H1 (cell line): ENCODE measurements at regions not wholly inside any gene's neighbourhood (a gene's known extent, or its start where the extent isn't known, plus 50 kb on each side); places are given as distances from the start of the nearest gene placed in this dataset.

Experiments used
- CTCF ChIA-PET: fragments of 300-600 bp; sonication (Branson Sonifier 250); formaldehyde crosslinking; loops from one replicate; lab custom pipeline; 2021; ENCODE audit not compliant: partially characterized antibody; lab: Charles Lee
- POLR2A ChIA-PET: fragments of 300-600 bp; sonication (Branson Sonifier 250); formaldehyde crosslinking; loops from one replicate; lab custom pipeline; 2021; ENCODE audit warnings: inconsistent platforms; ENCODE audit not compliant: partially characterized antibody; lab: Charles Lee
- DNase-seq, 2 experiments: peaks; one replicate each; pipeline versions ENCODE4 v3.0.0 to v3.0.0-alpha.2; 2010 to 2022; ENCODE audit warnings: low spot score in 2 of 2, low read depth in 1 of 2, mixed read lengths in 1 of 2
- FAIRE-seq: peaks from 2 replicates; lab custom pipeline; 2011; peaks lifted over from hg19 to GRCh38; lab: Jason Lieb, UNC
- H2AFZ ChIP-seq: 2 replicates; pipeline ENCODE4 v1.8.1; 2012; ENCODE audit warnings: low read length, inconsistent platforms
- H2AK5ac ChIP-seq: 2 replicates; pipeline ENCODE4 v1.6.1; 2013; ENCODE audit warnings: low read depth, low read length
- H2BK120ac ChIP-seq: replicated peaks from 2 replicates; pipeline ENCODE3; 2013; ENCODE audit warnings: low read depth, low read length, inconsistent platforms
- H2BK12ac ChIP-seq: 2 replicates; pipeline ENCODE4 v1.6.1; 2013; ENCODE audit warnings: low read depth, low read length
- H2BK15ac ChIP-seq: 2 replicates; pipeline ENCODE4 v1.6.1; 2013; ENCODE audit warnings: low read length
- H2BK20ac ChIP-seq: 2 replicates; pipeline ENCODE4 v1.6.1; 2013; ENCODE audit warnings: low read length
- H2BK5ac ChIP-seq: 2 replicates; pipeline ENCODE4 v1.6.1; 2013; ENCODE audit warnings: low read depth, low read length
- H3K14ac ChIP-seq: 2 replicates; pipeline ENCODE4 v1.6.1; 2013; ENCODE audit warnings: inconsistent platforms; ENCODE audit not compliant: insufficient read length
- H3K18ac ChIP-seq: 2 replicates; pipeline ENCODE4 v1.6.1; 2013; ENCODE audit warnings: low read length; ENCODE audit errors: extremely low read depth
- H3K23ac ChIP-seq: 2 replicates; pipeline ENCODE4 v1.6.1; 2013; ENCODE audit warnings: inconsistent platforms; ENCODE audit not compliant: insufficient read length
- H3K23me2 ChIP-seq: 2 replicates; pipeline ENCODE4 v1.6.1; 2013; ENCODE audit warnings: low read depth, low read length
- H3K27ac ChIP-seq: 2 replicates; pipeline ENCODE4 v1.6.1; 2011; ENCODE audit warnings: low read depth, low read length, inconsistent platforms
- H3K27me3 ChIP-seq, 4 experiments: replicated peaks in 1 of 4; 1 replicate in 1 of 4; 2 replicates in 3 of 4; pipeline versions ENCODE4 v1.6.1 to v1.8.1; 2011 to 2013; ENCODE audit warnings: low read length in 3 of 4, mild to moderate bottlenecking in 3 of 4, inconsistent platforms in 2 of 4, mixed read lengths in 2 of 4, moderate library complexity in 1 of 4; ENCODE audit not compliant: control insufficient read depth in 3 of 4, insufficient read depth in 3 of 4; ENCODE audit errors: extremely low read depth in 1 of 4
- H3K36me3 ChIP-seq, 4 experiments: 2 replicates each; pipeline versions ENCODE4 v1.6.1 to v1.8.1; 2011 to 2013; ENCODE audit warnings: mild to moderate bottlenecking in 4 of 4, low read length in 3 of 4, moderate library complexity in 2 of 4, control low read depth in 1 of 4, inconsistent platforms in 1 of 4; ENCODE audit not compliant: insufficient read depth in 4 of 4, control insufficient read depth in 2 of 4
- H3K4ac ChIP-seq: replicated peaks from 2 replicates; pipeline ENCODE3; 2013; ENCODE audit warnings: low read length, low read depth, mixed read lengths, inconsistent platforms; ENCODE audit not compliant: insufficient read length
- H3K4me1 ChIP-seq, 4 experiments: replicated peaks in 1 of 4; 1 replicate in 1 of 4; 2 replicates in 3 of 4; pipeline versions ENCODE4 v1.6.1 to v1.8.1; 2011 to 2013; ENCODE audit warnings: low read length in 3 of 4, inconsistent platforms in 2 of 4, mixed read lengths in 1 of 4; ENCODE audit not compliant: insufficient read depth in 4 of 4, control insufficient read depth in 3 of 4
- H3K4me2 ChIP-seq, 2 experiments: 2 replicates each; pipeline versions ENCODE4 v1.6.1 to v1.8.1; 2011 to 2013; ENCODE audit warnings: low read depth in 2 of 2, low read length in 2 of 2, control low read depth in 1 of 2, inconsistent platforms in 1 of 2, mild to moderate bottlenecking in 1 of 2; ENCODE audit not compliant: insufficient read depth in 1 of 2
- H3K4me3 ChIP-seq, 4 experiments: fragments of 200-600, 300-600 bp in 1 of 4; sonication (generic), shearing (Covaris generic), sonication (Bioruptor Twin) in 1 of 4; 2 replicates each; pipeline versions ENCODE4 v1.5.1 to v1.8.1; 2011 to 2016; ENCODE audit warnings: low read length in 4 of 4, low read depth in 3 of 4, control low read depth in 2 of 4, inconsistent platforms in 2 of 4, mild to moderate bottlenecking in 2 of 4, mixed read lengths in 1 of 4, moderate library complexity in 1 of 4; ENCODE audit not compliant: insufficient read depth in 2 of 4; ENCODE audit errors: extremely low read depth in 1 of 4
- H3K56ac ChIP-seq: replicated peaks from 2 replicates; pipeline ENCODE3; 2013; ENCODE audit warnings: low read depth, mild to moderate bottlenecking, mixed read lengths, low read length, inconsistent platforms; ENCODE audit not compliant: insufficient read length
- H3K79me1 ChIP-seq: 2 replicates; pipeline ENCODE4 v1.6.1; 2013; ENCODE audit warnings: low read depth, low read length, control low read depth
- H3K79me2 ChIP-seq, 2 experiments: 2 replicates each; pipeline versions ENCODE4 v1.6.1 to v1.8.1; 2012 to 2013; ENCODE audit warnings: low read length in 2 of 2, mild to moderate bottlenecking in 2 of 2, inconsistent platforms in 1 of 2; ENCODE audit not compliant: insufficient read depth in 2 of 2, control insufficient read depth in 1 of 2
- H3K9ac ChIP-seq, 4 experiments: replicated peaks in 1 of 4; 1 replicate in 1 of 4; 2 replicates in 3 of 4; pipeline versions ENCODE4 v1.6.1 to v1.8.1; 2011 to 2013; ENCODE audit warnings: low read depth in 3 of 4, low read length in 3 of 4, control low read depth in 2 of 4, mild to moderate bottlenecking in 2 of 4, moderate library complexity in 2 of 4, inconsistent platforms in 1 of 4; ENCODE audit errors: extremely low read depth in 1 of 4
- H3K9me3 ChIP-seq, 2 experiments: 2 replicates each; pipeline versions ENCODE4 v1.6.1 to v1.8.1; 2012 to 2013; ENCODE audit warnings: mild to moderate bottlenecking in 2 of 2, moderate library complexity in 2 of 2, control low read depth in 1 of 2, inconsistent platforms in 1 of 2, low read depth in 1 of 2, low read length in 1 of 2, mixed read lengths in 1 of 2; ENCODE audit not compliant: insufficient read depth in 2 of 2
- H4K20me1 ChIP-seq, 2 experiments: replicated peaks in 1 of 2; 2 replicates each; pipeline versions ENCODE3 to v1.8.1; 2011 to 2013; ENCODE audit warnings: inconsistent platforms in 2 of 2, low read length in 2 of 2, mild to moderate bottlenecking in 1 of 2; ENCODE audit not compliant: insufficient read depth in 2 of 2, control insufficient read depth in 1 of 2
- H4K5ac ChIP-seq: 2 replicates; pipeline ENCODE4 v1.6.1; 2013; ENCODE audit warnings: low read length, low read depth, mixed read lengths, inconsistent platforms; ENCODE audit not compliant: insufficient read length
- H4K8ac ChIP-seq: 2 replicates; pipeline ENCODE4 v1.8.0; 2013; ENCODE audit warnings: mild to moderate bottlenecking, moderate library complexity, low read length, inconsistent platforms; ENCODE audit not compliant: insufficient read depth; ENCODE audit errors: extremely low read depth
- H4K91ac ChIP-seq: replicated peaks from 2 replicates; pipeline ENCODE3; 2013; ENCODE audit warnings: low read length, mixed read lengths, inconsistent platforms; ENCODE audit not compliant: insufficient read length
- ATF3 ChIP-seq: IDR thresholded peaks from 2 replicates; pipeline ENCODE4 v1.6.1; 2011; ENCODE audit warnings: low read depth, mild to moderate bottlenecking, low read length; ENCODE audit not compliant: insufficient read depth
- BACH1 ChIP-seq: IDR thresholded peaks from 2 replicates; pipeline ENCODE4 v1.6.1; 2012; ENCODE audit warnings: low read length, improper control_type of control experiment
- BRCA1 ChIP-seq: IDR thresholded peaks from 2 replicates; pipeline ENCODE4 v1.6.1; 2012; ENCODE audit warnings: low read depth, low read length, improper control_type of control experiment
- CHD1 ChIP-seq: IDR thresholded peaks from 2 replicates; pipeline ENCODE4 v1.6.1; 2012; ENCODE audit warnings: low read depth, low read length, improper control_type of control experiment
- CREB1 ChIP-seq: IDR thresholded peaks from 2 replicates; pipeline ENCODE4 v1.6.1; 2012; ENCODE audit warnings: inconsistent platforms
- CTCF ChIP-seq, 3 experiments: IDR thresholded peaks; 1 replicate in 2 of 3; 2 replicates in 1 of 3; pipeline versions ENCODE4 v1.5.1 to v1.6.1; 2011; ENCODE audit warnings: low read length in 3 of 3, mild to moderate bottlenecking in 3 of 3, inconsistent platforms in 2 of 3, low read depth in 1 of 3, moderate library complexity in 1 of 3; ENCODE audit not compliant: insufficient read depth in 1 of 3; ENCODE audit errors: control extremely low read depth in 1 of 3
- EGR1 ChIP-seq: IDR thresholded peaks from 2 replicates; pipeline ENCODE4 v1.6.1; 2011; ENCODE audit warnings: low read depth, low read length, borderline replicate concordance
- MAFK ChIP-seq: IDR thresholded peaks from 2 replicates; pipeline ENCODE4 v1.6.1; 2012; ENCODE audit warnings: low read depth, mild to moderate bottlenecking, improper control_type of control experiment, low read length
- PHF8 ChIP-seq: fragments of 200-600 bp; sonication (generic); conservative IDR thresholded peaks from 2 replicates; pipeline ENCODE4 v1.7.1; 2012; ENCODE audit warnings: low read depth, mild to moderate bottlenecking, inconsistent platforms, low read length, moderate library complexity
- RFX5 ChIP-seq: IDR thresholded peaks from 2 replicates; pipeline ENCODE4 v1.6.1; 2011; ENCODE audit warnings: low read depth, low read length, improper control_type of control experiment, borderline replicate concordance
- TAF7 ChIP-seq: optimal IDR thresholded peaks from 2 replicates; pipeline ENCODE3; 2011; ENCODE audit warnings: low read depth, mild to moderate bottlenecking, inconsistent platforms, low read length, moderate library complexity, borderline replicate concordance
- TBP ChIP-seq: IDR thresholded peaks from 2 replicates; pipeline ENCODE4 v1.6.1; 2011; ENCODE audit warnings: low read depth, low read length, improper control_type of control experiment
- YY1 ChIP-seq: IDR thresholded peaks from 2 replicates; pipeline ENCODE4 v1.6.1; 2011; ENCODE audit warnings: low read depth, mild to moderate bottlenecking, low read length
- WGBS, 2 experiments: shearing (Covaris generic) in 1 of 2; methylation state at CpG; one replicate each; pipeline versions ENCODE4 v1.1.6 to v1.1.7; 2013 to 2015; ENCODE audit warnings: low lambda C conversion rate in 2 of 2, mixed read lengths in 2 of 2, inconsistent platforms in 1 of 2, low coverage in 1 of 2, missing lambda C conversion rate in 1 of 2; ENCODE audit not compliant: insufficient replicate concordance in 2 of 2, insufficient coverage in 1 of 2, insufficient read length in 1 of 2; ENCODE audit errors: extremely low coverage in 1 of 2, missing lambda C conversion rate in 1 of 2; 5-methylcytosine and 5-hydroxymethylcytosine counted together

- Histone ChIP-seq H2AK5ac (no peak overlapping the region), H3K27ac (no peak overlapping the region), H3K9ac (no peak overlapping the region), H4K5ac (no peak overlapping the region), H2AFZ (no peak overlapping the region), H3K79me2 (no peaks in the 10 kb centered on the region), H2BK15ac (no peak overlapping the region), H2BK120ac (no peak overlapping the region), H3K14ac (no peak overlapping the region), H3K36me3 (no peaks in the 10 kb centered on the region), H3K4me1 (peaks cover 0 to 13% (median 5%) of the 10 kb centered on the region in 4 experiments; a peak in 3 of 7 replicates), H3K27me3 (no peaks in the 10 kb centered on the region), H3K23me2 (no peaks in the 10 kb centered on the region), H3K18ac (no peak overlapping the region), H3K56ac (no peak overlapping the region), H3K23ac (no peak overlapping the region), H3K4me2 (no peak overlapping the region), H3K79me1 (no peaks in the 10 kb centered on the region), H2BK5ac (no peak overlapping the region), H2BK20ac (no peak overlapping the region), H4K91ac (no peak overlapping the region), H4K20me1 (no peaks in the 10 kb centered on the region), H3K4me3 (no peak overlapping the region), H2BK12ac (no peak overlapping the region), H4K8ac (no peak overlapping the region), H3K4ac (no peak overlapping the region), H3K9me3 (peaks cover 0 to 3% of the 10 kb centered on the region in 2 experiments; a peak in 1 of 4 replicates)
- ChIA-PET CTCF (interaction anchor here (0.7 to 1.5 kb wide), 4 partner anchors 15 to 195 kb away, joined by 3 to 4 read pairs (median 3); no protein-coding TSS in a partner anchor), POLR2A (no interaction called here)
- DNase-seq (no peak), FAIRE-seq (no peak)
- WGBS, 2 experiments: 96% methylated on average over 5 of the region's 5 CpGs; no CpG with 5 or more reads in 1 of the 2 experiments
- TF ChIP-seq CTCF (IDR thresholded peaks at IDR 0.05; ENCODE audit: control extremely low read depth in 1 of 3, insufficient read depth in 1 of 3, low read depth in 1 of 3, low read length in 3 of 3) (no peak), CHD1 (no peak), TBP (no peak), EGR1 (no peak), PHF8 (no peak), YY1 (no peak), MAFK (no peak), RFX5 (no peak), BRCA1 (no peak), ATF3 (no peak), CREB1 (no peak), BACH1 (no peak), TAF7 (no peak)
Measured at GRCh38 chr1:57968321-57968720, 544.5 kb upstream of the DAB1 start.
